GM12865 (cell line): ENCODE measurements at regions not wholly inside any gene's neighbourhood (a gene's known extent, or its start where the extent isn't known, plus 50 kb on each side); places are given as distances from the start of the nearest gene placed in this dataset.
A peak's percentile ranks its signal among the peaks of the same experiment; 100 is the strongest.

Source experiments
- DNase-seq: peaks from one replicate; pipeline ENCODE4 v3.0.0; 2010; ENCODE audit warnings: low read depth
- H3K4me3 ChIP-seq: 2 replicates; pipeline ENCODE4 v1.5.1; 2011; ENCODE audit warnings: mild to moderate bottlenecking, low read depth, low read length, control low read depth
- CTCF ChIP-seq: IDR thresholded peaks from 2 replicates; pipeline ENCODE4 v1.5.1; 2011; ENCODE audit warnings: low read length, control low read depth, low read depth, inconsistent platforms; ENCODE audit not compliant: insufficient read depth; ENCODE audit errors: missing control alignments

GRCh38 chr2:217512259-217512658, 490.5 kb downstream of the TNS1 start:
- TF ChIP-seq CTCF, result no peak
- H3K4me3 ChIP-seq, result no peak overlapping the region
- DNase-seq, result no peak

- no peak for TF ChIP-seq CTCF
- DNase-seq, result no peak
- no peak overlapping the region for H3K4me3 ChIP-seq
These were observed 490.9 kb downstream of the TNS1 start for GRCh38 chr2:217511850-217512249.

GRCh38 chr2:217510771-217511291, 492.0 kb downstream of the TNS1 start:
- peak; percentile 69 for TF ChIP-seq CTCF
- H3K4me3 ChIP-seq, result no peak overlapping the region
- DNase-seq, result peak; percentile 79

GRCh38 chr2:217505303-217505702, 497.5 kb downstream of the TNS1 start:
- no peak overlapping the region for H3K4me3 ChIP-seq
- TF ChIP-seq CTCF, result no peak
- DNase-seq, result no peak

GRCh38 chr2:217501887-217502286, 500.9 kb downstream of the TNS1 start:
- no peak for TF ChIP-seq CTCF
- no peak overlapping the region for H3K4me3 ChIP-seq
- DNase-seq, result no peak

GRCh38 chr2:217497843-217498377, 504.9 kb downstream of the TNS1 start:
- no peak for TF ChIP-seq CTCF
- H3K4me3 ChIP-seq, result no peak overlapping the region
- no peak for DNase-seq

GRCh38 chr2:217494557-217494956, 508.2 kb downstream of the TNS1 start:
- DNase-seq, result no peak
- no peak overlapping the region for H3K4me3 ChIP-seq
- TF ChIP-seq CTCF, result no peak
